ENCODE measurements at regions not wholly inside any gene's neighbourhood (a gene's known extent, or its start where the extent isn't known, plus 50 kb on each side); places are given as distances from the start of the nearest gene placed in this dataset.

GRCh38 chr13:33520468-33520839 lies 234.9 kb upstream of the STARD13 start:
- no peak for DNase-seq

DNA sequence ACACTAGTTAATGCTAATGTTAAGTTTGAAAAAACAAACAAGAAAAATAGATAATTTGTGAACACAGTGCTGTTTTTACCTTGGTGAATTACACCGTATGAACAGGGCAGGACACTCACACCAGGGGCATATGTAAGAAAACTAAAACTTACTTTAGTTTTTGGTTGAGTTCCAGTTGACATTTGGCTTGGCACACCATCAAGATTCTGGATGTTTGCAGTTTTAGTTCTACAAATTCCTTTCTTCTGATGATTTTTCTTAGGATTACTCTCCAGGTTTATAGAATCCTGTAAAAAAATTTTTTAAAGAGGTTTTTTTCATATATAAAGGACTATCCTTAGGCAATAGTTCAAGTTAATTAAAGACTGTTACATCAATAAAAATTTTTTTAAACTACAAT lies 238.5 kb upstream of the STARD13 start:
- peak; percentile 20 for DNase-seq

DNA sequence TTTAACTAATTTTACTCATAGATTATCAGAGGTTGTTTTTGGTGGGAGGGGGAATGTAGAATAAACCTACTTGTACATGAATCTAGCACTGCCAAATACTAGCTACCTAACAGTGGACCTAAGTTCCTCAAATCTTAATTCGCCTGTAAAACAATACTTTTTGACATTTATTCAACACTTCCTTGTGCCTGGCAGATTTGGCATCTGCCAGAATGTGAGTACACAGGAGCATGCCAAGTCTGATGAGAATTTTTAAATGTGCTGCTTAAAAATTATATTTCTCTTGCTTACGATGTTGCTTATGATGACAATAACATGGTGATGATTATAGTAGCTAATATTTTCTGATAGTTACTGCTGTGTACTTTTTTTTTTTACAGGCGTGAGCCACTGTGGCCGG lies 240.2 kb upstream of the STARD13 start:
- no peak for DNase-seq

- DNase-seq, result no peak
Observed at GRCh38 chr13:33526718-33527117, 241.2 kb upstream of the STARD13 start.

DNA sequence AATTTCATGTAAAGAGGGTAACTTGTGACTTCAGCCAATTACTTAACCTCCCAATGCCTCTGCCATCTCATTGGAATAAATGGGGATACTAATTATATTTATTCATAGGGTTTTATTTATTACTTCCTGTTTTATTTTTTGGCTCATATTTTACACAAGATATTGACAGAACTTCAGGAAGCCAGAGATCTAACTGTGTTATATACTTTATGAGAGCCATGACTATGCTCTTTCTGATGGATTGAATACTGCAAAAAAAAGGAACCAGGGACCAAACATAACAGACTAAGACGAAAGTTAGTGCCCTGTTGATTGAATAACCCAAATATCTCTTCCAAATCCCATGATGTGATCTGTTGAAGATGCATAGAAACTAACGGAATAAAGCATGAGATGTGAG lies 243.3 kb upstream of the STARD13 start:
- DNase-seq, result no peak

GRCh38 chr13:33531484-33531883 lies 245.9 kb upstream of the STARD13 start:
- DNase-seq, result no peak

- DNase-seq, result no peak
Observed at GRCh38 chr13:33535061-33535460, 249.5 kb upstream of the STARD13 start.

DNA sequence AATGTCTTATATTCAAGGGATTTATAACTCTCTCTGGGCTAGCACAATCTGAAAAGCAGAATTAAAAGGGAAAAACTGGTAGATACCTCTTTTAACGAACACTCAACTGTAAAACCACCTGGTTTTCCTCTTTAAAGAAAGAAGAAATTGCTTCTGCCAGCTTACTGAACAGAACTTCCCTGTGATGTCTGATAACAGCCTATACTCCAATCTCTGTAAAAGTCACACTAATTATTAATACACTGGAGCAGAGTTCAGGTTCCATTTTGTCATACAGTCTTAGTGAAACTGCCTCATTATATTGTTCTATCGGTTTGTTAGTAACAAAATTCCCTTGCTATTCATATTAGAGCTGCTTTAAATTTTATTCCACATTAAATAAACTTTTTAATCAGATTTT lies 251.0 kb upstream of the STARD13 start:
- no peak for DNase-seq

- peak; percentile 23 for DNase-seq
Observed at GRCh38 chr13:33537026-33537425, 251.5 kb upstream of the STARD13 start.

DNA sequence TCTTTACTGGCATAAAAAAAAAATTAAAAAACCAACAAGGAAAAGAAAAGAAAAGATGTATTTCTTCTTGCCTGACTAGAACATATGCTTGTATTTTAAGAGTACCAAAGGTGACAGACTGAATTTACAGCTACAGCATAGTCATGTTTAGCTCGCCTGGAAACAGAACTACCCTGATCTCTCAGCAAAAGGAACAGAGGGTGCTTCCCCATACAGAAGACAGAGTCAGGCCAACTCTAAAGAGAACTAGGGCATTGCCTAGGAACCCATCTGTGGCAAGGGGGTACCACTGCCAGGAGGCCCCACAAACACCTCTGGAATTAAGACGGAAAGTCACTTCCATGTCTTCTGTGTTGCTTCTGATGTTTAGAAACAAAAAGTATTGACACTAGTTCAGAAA lies 252.1 kb upstream of the STARD13 start:
- no peak for DNase-seq

DNA sequence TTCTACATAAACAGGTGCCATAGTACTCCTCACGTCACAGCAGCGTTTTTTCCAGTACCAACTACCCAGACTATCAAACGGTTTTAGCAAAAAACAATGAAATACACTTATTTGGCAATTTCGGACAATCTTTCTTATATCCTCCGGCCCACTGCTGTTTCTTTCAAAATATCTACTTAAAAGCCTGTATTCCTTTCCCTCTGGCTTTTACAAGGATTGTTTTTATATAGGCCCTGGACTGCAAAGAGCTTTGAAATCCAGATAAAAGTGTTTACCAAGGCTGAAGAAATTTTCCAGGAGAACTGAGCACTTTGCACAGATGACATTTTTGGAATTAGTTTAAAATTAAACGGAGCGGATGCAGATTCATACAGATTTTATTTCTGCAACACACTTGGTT lies 255.9 kb upstream of the STARD13 start:
- peak; percentile 2 for DNase-seq

GRCh38 chr13:33541962-33542308 lies 256.4 kb upstream of the STARD13 start:
- DNase-seq, result no peak

- peak; percentile 100 for DNase-seq
Observed at GRCh38 chr13:33542309-33543088, 256.9 kb upstream of the STARD13 start.

GRCh38 chr13:33543089-33543459 lies 257.5 kb upstream of the STARD13 start:
- DNase-seq, result no peak

DNA sequence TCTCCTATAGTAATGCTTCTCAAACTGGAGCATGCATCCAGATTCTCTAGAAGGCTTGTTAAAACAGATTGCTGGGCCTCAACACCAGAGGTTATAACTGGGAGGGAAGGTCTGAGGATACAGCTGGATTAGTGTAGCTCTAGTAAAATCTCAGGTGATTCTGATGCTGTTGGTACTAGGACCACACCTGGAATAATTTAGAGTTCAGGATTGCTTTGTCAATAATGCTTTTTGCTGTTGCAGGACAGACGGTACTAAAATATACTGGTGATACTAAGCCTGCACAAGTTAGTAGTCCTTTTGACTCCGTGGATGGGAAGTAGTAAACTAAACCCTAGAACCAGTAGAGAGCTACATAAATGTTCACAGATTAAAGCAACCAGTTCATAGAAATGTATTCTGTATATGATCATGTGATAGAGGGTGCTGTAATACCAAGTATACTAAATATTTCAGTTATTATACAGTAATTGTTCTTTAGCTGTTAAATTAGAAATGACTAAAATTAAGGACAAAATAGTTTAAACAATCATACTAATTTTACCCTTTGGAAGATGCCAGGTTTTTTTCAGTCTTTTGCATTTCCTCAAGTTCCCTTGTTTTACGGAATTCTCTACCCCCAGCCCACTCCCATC lies 258.2 kb upstream of the STARD13 start:
- DNase-seq, result peak; percentile 5

- DNase-seq, result no peak
Observed at GRCh38 chr13:33544308-33544707, 258.8 kb upstream of the STARD13 start.

DNA sequence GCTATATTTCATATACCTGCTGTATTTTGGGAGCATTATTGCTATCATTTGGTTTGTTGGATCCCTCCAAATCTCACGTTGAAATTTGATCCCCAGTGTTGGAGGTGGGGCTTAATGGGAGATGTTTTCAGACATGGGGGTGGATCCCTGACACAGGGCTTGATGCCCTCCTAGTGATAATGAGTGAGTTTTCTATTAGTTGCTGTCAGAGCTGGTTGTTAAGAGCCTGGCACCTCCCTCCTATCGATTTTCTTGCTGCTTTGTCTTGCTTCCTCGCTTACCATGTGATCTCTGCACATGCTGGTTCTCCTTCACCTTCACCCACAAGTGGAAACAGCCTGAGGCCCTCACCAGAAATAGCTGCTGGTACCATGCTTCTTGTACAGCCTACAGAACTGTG lies 259.9 kb upstream of the STARD13 start:
- DNase-seq, result no peak

DNA sequence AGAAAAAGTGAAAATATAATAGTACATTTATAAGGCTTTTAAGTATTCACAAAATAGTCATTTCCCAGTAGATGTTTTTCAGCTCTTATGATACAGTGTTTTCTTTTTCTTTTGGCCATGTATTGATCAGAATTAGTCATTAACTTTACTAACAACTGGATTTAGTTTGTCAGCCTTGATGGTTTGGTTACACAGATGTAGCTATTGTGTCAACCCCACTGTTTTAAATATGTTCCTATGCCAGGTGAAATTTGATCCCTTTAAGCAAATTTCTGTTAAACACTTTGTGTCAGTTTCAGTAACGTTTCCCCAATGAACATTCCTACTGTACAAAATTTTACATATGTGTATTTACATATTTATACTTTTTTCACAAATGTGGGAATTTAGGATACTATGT lies 261.5 kb upstream of the STARD13 start:
- DNase-seq, result no peak

DNA sequence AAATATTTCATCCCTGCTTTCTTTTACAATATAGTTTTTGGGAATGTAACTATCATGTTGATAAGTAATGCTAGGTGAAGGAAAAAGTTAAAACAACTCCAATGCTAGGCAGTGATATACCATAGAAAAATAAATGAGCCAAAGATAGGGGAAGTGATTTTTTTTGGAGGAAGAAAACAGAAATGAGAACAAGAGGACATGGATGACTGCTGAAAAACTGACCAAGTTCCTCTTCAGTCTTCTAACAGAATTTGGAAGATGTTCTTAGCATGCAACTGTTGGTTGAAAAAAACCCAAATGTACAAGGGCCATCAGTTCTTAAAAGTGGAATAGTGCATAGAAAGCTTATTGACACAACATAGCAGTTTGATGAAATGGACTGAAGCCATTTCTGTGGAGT lies 262.5 kb upstream of the STARD13 start:
- no peak for DNase-seq

DNA sequence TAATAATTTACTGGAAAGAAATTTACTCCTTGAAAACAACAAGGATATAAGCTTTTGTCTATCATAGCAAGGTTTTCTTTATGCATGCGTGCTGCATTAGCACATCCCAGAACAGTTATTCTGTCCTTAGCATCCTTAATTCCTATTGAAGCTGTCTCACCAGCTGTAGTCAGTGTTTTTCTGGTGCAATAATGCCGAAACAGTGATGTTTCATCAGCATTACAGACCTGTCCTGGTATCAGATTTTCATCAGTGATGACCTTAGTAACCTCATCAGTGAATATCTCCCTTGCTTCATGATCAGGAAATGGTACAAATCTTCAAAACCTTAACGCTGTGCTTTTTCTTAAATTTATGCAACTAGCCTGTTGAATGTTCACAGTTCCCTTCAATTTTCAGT lies 264.7 kb upstream of the STARD13 start:
- no peak for DNase-seq

DNA sequence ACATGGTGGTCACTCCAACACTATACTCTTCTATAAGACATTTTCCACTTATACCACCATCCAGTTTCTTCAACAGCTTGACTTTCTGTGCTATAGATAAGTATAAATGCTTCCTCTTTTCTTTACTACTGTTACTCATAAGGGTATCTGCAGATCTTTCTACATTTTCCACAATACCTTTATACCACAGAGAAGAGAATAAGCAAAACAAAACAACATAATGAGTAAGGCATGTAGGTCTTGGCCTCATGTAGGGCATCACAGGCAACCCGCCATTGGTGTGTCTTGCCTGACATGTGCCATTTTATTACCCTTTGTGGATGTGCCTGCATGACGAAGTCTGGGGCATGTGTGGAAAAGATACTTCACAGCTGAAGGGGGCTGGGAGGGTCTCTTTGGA lies 265.3 kb upstream of the STARD13 start:
- DNase-seq, result no peak

- DNase-seq, result peak; percentile 7
Observed at GRCh38 chr13:33554919-33555791, 262.8 kb upstream of the RFC3 start.

DNA sequence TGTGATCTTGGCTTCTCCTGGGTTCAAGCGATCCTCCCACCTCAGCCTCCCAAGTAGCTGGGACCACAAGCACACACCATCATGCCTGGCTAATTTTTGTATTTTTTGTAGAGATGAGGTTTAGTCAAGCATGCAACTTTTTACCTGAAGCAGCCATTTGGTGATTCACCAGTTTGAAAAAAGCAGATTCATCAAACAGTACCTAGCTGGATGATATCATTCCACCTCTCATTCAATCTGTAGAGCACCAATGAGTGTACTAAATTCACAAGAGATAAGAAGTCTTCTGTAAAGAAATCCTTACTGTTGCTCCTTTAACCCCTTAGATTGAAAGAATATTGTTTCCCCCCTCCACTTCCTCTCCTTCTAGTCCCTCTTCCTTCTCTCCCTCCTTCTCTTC lies 261.1 kb upstream of the RFC3 start:
- DNase-seq, result peak; percentile 8

- no peak for DNase-seq
Observed at GRCh38 chr13:33560726-33561125, 257.2 kb upstream of the RFC3 start.
